Activated CD4-positive, alpha-beta T cell treated with anti-CD3 and anti-CD28 coated beads, Interleukin-2, Interleukin-6, amounts not matched to agents 100 ng/mL and 50 ng/mL, durations not matched to agents 16 hours and 8 hours (primary cell): ENCODE measurements at regions not wholly inside any gene's neighbourhood (a gene's known extent, or its start where the extent isn't known, plus 50 kb on each side); places are given as distances from the start of the nearest gene placed in this dataset.
A peak's percentile ranks its signal among the peaks of the same experiment; 100 is the strongest.

ENCODE experiments used
- DNase-seq: peaks from one replicate; pipeline ENCODE4 v3.0.0-alpha.2; 2020

GRCh38 chr12:27179400-27180214 lies 64.5 kb upstream of the STK38L start:
- peak; percentile 85 for DNase-seq

- DNase-seq: no peak
Observed at GRCh38 chr12:27180906-27181505, 63.1 kb upstream of the STK38L start.

GRCh38 chr12:27183342-27183741 lies 60.7 kb upstream of the STK38L start:
- DNase-seq: no peak

- peak; percentile 69 for DNase-seq
Observed at GRCh38 chr12:27185234-27186021, 58.7 kb upstream of the STK38L start.

GRCh38 chr12:27186022-27186839 lies 57.9 kb upstream of the STK38L start:
- no peak for DNase-seq

GRCh38 chr12:27187697-27188096 lies 56.4 kb upstream of the STK38L start:
- no peak for DNase-seq

GRCh38 chr12:27190761-27191160 lies 53.3 kb upstream of the STK38L start:
- DNase-seq: no peak

- DNase-seq: no peak
Observed at GRCh38 chr12:27191531-27191930, 52.6 kb upstream of the STK38L start.

- DNase-seq: no peak
Observed at GRCh38 chr12:27192118-27192802, 51.8 kb upstream of the STK38L start.

- DNase-seq: no peak
Observed at GRCh38 chr12:27193106-27193505, 51.0 kb upstream of the STK38L start.

- DNase-seq: no peak
Observed at GRCh38 chr12:27193854-27194544, 50.1 kb upstream of the STK38L start.
